K562 (cell line): ENCODE measurements at regions not wholly inside any gene's neighbourhood (a gene's known extent, or its start where the extent isn't known, plus 50 kb on each side); places are given as distances from the start of the nearest gene placed in this dataset.

Source experiments
- ATAC-seq: fragments of 200-7000 bp; cut with Tn5 transposase; 3 replicates; pipeline ENCODE4 v1.9.1; 2020; ENCODE audit warnings: moderate library complexity
- BruUV-seq: library from RNA; stranded (reverse); fragments of 400-500 nt; replicated peaks from 2 replicates; lab custom pipeline; 2021; lab: Mats Ljungman, UMichigan
- CTCF ChIA-PET: fragments of 300-600 bp; formaldehyde crosslinking; extraction: SDS; loops from one replicate; lab custom pipeline; 2021; ENCODE audit warnings: low intra/inter-chr PET ratio; lab: Yijun Ruan, JAX
- POLR2A ChIA-PET: fragments of 300-600, 350-650 bp; sonication (Branson Sonifier 250); formaldehyde crosslinking; extraction: SDS; loops from one replicate; lab custom pipeline; 2021; ENCODE audit warnings: antibody characterized with exemption, inconsistent platforms; lab: Yijun Ruan, JAX
- DNase-seq, 4 experiments: peaks; one replicate each; pipeline versions ENCODE4 v3.0.0 to v3.0.0-alpha.2; 2011 to 2018; ENCODE audit warnings: low spot score in 3 of 4, mixed read lengths in 3 of 4; ENCODE audit errors: extremely low read depth in 1 of 4
- FAIRE-seq: peaks from 2 replicates; lab custom pipeline; 2011; peaks lifted over from hg19 to GRCh38; lab: Jason Lieb, UNC
- H2AFZ ChIP-seq: 2 replicates; pipeline ENCODE4 v1.6.0; 2011; ENCODE audit warnings: low read depth, low read length, control low read depth, inconsistent platforms
- H3K27ac ChIP-seq: fragments of 200-600 bp; 3 replicates; pipeline ENCODE4 v1.8.0; 2011; ENCODE audit warnings: low read depth, mild to moderate bottlenecking, control low read depth, inconsistent platforms, low read length, moderate library complexity, mixed read lengths; ENCODE audit errors: extremely low read depth
- H3K27me3 ChIP-seq, 2 experiments: fragments of 300-600 bp in 1 of 2; 2 replicates in 1 of 2; 3 replicates in 1 of 2; pipeline versions ENCODE4 v1.6.0 to v1.8.0; 2011; ENCODE audit warnings: inconsistent platforms in 2 of 2, low read length in 2 of 2, mild to moderate bottlenecking in 1 of 2, mixed read lengths in 1 of 2, moderate library complexity in 1 of 2; ENCODE audit not compliant: control insufficient read depth in 2 of 2, insufficient read depth in 2 of 2
- H3K36me3 ChIP-seq: fragments of 300-600 bp; 3 replicates; pipeline ENCODE4 v1.8.0; 2011; ENCODE audit warnings: mild to moderate bottlenecking, low read length, inconsistent platforms; ENCODE audit not compliant: control insufficient read depth, insufficient read depth
- H3K4me1 ChIP-seq, 2 experiments: fragments of 200-600 bp in 1 of 2; replicated peaks in 1 of 2; 2 replicates in 1 of 2; 3 replicates in 1 of 2; pipeline versions ENCODE4 v1.5.1 to v1.8.0; 2011; ENCODE audit warnings: inconsistent platforms in 2 of 2, low read length in 2 of 2, mild to moderate bottlenecking in 1 of 2, mixed read lengths in 1 of 2, moderate library complexity in 1 of 2; ENCODE audit not compliant: control insufficient read depth in 2 of 2, insufficient read depth in 2 of 2
- H3K4me2 ChIP-seq: 2 replicates; pipeline ENCODE4 v1.6.1; 2011; ENCODE audit warnings: low read length, control low read depth, inconsistent platforms, mixed read lengths; ENCODE audit not compliant: insufficient read depth
- H3K4me3 ChIP-seq: fragments of 200-600 bp; sonication (generic), shearing (Covaris generic); 2 replicates; pipeline ENCODE4 v1.5.1; 2016; ENCODE audit warnings: control low read depth, inconsistent platforms
- H3K79me2 ChIP-seq: fragments of 200-600 bp; 3 replicates; pipeline ENCODE4 v1.8.0; 2011; ENCODE audit warnings: low read length, inconsistent platforms; ENCODE audit not compliant: control insufficient read depth, insufficient read depth
- H3K9ac ChIP-seq, 2 experiments: 2 replicates each; pipeline versions ENCODE4 v1.6.0 to v1.6.1; 2011; ENCODE audit warnings: low read depth in 2 of 2, low read length in 2 of 2, control low read depth in 1 of 2, inconsistent platforms in 1 of 2, mild to moderate bottlenecking in 1 of 2, mixed read lengths in 1 of 2; ENCODE audit not compliant: insufficient read depth in 1 of 2
- H3K9me1 ChIP-seq: one replicate; pipeline ENCODE4 v1.6.0; 2011; ENCODE audit warnings: inconsistent platforms, mild to moderate bottlenecking, low read length, moderate library complexity; ENCODE audit not compliant: control insufficient read depth, insufficient read depth
- H3K9me3 ChIP-seq: replicated peaks from 2 replicates; pipeline ENCODE4 v1.5.1; 2011; ENCODE audit warnings: low read depth, low read length, inconsistent platforms; ENCODE audit not compliant: control insufficient read depth, insufficient read depth
- H4K20me1 ChIP-seq: replicated peaks from 2 replicates; pipeline ENCODE4 v1.6.1; 2011; ENCODE audit warnings: low read length, inconsistent platforms, mixed read lengths; ENCODE audit not compliant: control insufficient read depth, insufficient read depth
- MECOM ChIP-seq: fragments of 250-450 bp; sonication (Bioruptor Pico); IDR thresholded peaks from 2 replicates; pipeline ENCODE4 v1.8.0; 2022; ENCODE audit warnings: inconsistent platforms
- MEIS2 ChIP-seq: fragments of 450-650 bp; IDR thresholded peaks from 2 replicates; pipeline ENCODE4 v1.6.1; 2014; ENCODE audit warnings: mild to moderate bottlenecking; ENCODE audit not compliant: partially characterized antibody
- POLR3G ChIP-seq: IDR thresholded peaks from 2 replicates; pipeline ENCODE4 v1.6.1; 2011; ENCODE audit not compliant: insufficient read length, insufficient replicate concordance; ENCODE audit errors: extremely low read depth
- PURB ChIP-seq: sonication (generic); formaldehyde crosslinking; IDR thresholded peaks from 2 replicates; pipeline ENCODE4 v1.9.0; 2021; ENCODE audit warnings: low read depth, mild to moderate bottlenecking, missing genetic modification reagents
- SIRT6 ChIP-seq: IDR thresholded peaks from one replicate; pipeline ENCODE4 v1.6.1; 2012; ENCODE audit warnings: low read depth, mild to moderate bottlenecking, control low read depth, inconsistent platforms, low read length, moderate library complexity
- ZNF408 ChIP-seq: fragments of 250-450 bp; sonication (Bioruptor Pico); IDR thresholded peaks from 2 replicates; pipeline ENCODE4 v1.4.0; 2020; ENCODE audit warnings: low read depth, mild to moderate bottlenecking, moderate library complexity
- ZNF583 ChIP-seq: fragments of 250-450 bp; sonication (Bioruptor Pico); IDR thresholded peaks from 2 replicates; pipeline ENCODE4 v1.4.0; 2020
- ZNF76 ChIP-seq: fragments of 250-450 bp; sonication (Bioruptor Pico); IDR thresholded peaks from 2 replicates; pipeline ENCODE4 v1.4.0; 2020; ENCODE audit warnings: mild to moderate bottlenecking, moderate library complexity, borderline replicate concordance
- WGBS: fragments of 100-300 bp; shearing (Covaris generic); methylation state at CpG from one replicate; pipeline ENCODE4 v1.1.6; 2016; ENCODE audit warnings: low coverage, mixed read lengths; ENCODE audit not compliant: insufficient coverage; ENCODE audit errors: missing lambda C conversion rate; 5-methylcytosine and 5-hydroxymethylcytosine counted together
- in situ Hi-C: fragments of 300-500 bp; cut with MboI; formaldehyde crosslinking; loops from 4 replicates; pipeline ENCODE4 v1.15.0; 2018; ENCODE audit warnings: inconsistent platforms, mixed read lengths
- intact Hi-C: fragments of 100-400 bp; cut with micrococcal nuclease; formaldehyde crosslinking; loops from 2 replicates; pipeline ENCODE4 v1.14.2; 2022
- TF ChIP-seq, protein P1 (sequence below): fragments of 250-450 bp; sonication (Bioruptor Pico); IDR thresholded peaks from 2 replicates; pipeline ENCODE4 v1.4.0; 2020; ENCODE audit warnings: mild to moderate bottlenecking, moderate library complexity

- BruUV-seq = no TSS peak
- ATAC-seq = no peak
- no peak for DNase-seq
- Histone ChIP-seq H3K9me1 (no peaks in the 10 kb centered on the region), H3K36me3 (no peaks in the 10 kb centered on the region), H3K79me2 (no peaks in the 10 kb centered on the region), H3K27me3 (no peaks in the 10 kb centered on the region), H3K9ac (no peak overlapping the region), H3K27ac (no peak overlapping the region), H2AFZ (no peak overlapping the region), H3K4me2 (no peak overlapping the region), H3K4me1 (no peaks in the 10 kb centered on the region), H3K4me3 (no peak overlapping the region), H3K9me3 (no peaks in the 10 kb centered on the region; the same call in 1 of the 2 replicates), H4K20me1 (no peaks in the 10 kb centered on the region)
- no peak for FAIRE-seq
- in situ Hi-C loops = no loop called here
- intact Hi-C loops = no loop called here
- POLR2A ChIA-PET = no interaction called here
- CTCF ChIA-PET = no interaction called here
- 0% methylated on average over 2 of the region's 3 CpGs for WGBS
- TF ChIP-seq ZNF76 (CRISPR knock-in tag) (no peak), ZNF583 (no peak), ZNF408 (no peak), MEIS2 (no peak), MECOM (CRISPR knock-in tag) (no peak), POLR3G (no peak), SIRT6 (no peak), PURB (CRISPR knock-in tag) (no peak)
- TF ChIP-seq, protein P1, sequence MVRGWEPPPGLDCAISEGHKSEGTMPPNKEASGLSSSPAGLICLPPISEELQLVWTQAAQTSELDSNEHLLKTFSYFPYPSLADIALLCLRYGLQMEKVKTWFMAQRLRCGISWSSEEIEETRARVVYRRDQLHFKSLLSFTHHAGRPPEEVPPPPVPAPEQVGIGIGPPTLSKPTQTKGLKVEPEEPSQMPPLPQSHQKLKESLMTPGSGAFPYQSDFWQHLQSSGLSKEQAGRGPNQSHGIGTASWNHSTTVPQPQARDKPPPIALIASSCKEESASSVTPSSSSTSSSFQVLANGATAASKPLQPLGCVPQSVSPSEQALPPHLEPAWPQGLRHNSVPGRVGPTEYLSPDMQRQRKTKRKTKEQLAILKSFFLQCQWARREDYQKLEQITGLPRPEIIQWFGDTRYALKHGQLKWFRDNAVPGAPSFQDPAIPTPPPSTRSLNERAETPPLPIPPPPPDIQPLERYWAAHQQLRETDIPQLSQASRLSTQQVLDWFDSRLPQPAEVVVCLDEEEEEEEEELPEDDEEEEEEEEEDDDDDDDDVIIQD = no peak
Measured at GRCh38 chr14:98446508-98446907, 825.5 kb downstream of the BCL11B start.
